ENCODE measurements at regions not wholly inside any gene's neighbourhood (a gene's known extent, or its start where the extent isn't known, plus 50 kb on each side); places are given as distances from the start of the nearest gene placed in this dataset.

DNA sequence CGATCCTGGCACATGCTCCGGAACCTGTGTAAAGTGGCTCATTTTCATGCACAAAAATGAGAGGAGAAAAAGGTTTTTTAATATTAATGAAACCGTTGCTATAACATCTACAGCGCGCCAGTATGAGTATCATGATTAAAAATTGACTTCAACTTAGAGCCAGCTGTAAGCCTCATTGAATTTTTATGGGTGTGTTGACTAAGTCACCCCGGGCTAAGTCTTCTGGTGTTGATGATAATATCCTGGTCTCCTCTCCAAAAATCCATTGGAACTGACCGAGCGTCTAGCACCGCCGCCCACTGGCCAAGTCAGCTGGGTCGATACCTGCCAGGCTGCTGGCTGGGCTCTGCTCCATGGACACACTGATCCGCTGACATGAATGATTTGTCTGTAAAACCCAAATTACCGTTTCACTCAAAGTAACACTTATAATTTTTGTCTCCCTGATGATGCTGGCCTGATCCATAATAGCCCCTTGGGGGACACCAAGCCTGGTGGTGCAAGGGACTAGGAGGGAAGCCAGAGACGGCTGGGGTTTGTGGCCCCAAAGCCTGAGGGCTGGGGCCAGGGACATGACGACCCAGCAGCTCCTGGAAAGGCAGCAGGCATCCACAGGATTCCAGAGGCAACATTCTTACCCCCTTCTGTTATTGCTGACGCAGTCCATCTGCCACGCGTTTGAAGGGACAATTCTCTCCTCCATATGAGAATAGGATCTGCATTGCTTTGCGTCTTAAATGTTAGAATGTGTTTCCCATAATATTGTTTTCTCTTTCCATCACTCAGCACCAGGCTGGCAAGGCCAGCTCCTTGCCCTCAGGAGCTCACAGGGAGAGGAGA lies 131.0 kb upstream of the PPP2R2D start:
- TF ChIP-seq EZH2 (IDR thresholded peaks at IDR 0.05; ENCODE audit: borderline replicate concordance) (no peak), EZH2phosphoT487 (IDR thresholded peaks at IDR 0.05; ENCODE audit: low read depth, severe bottlenecking, unreplicated experiment) (no peak)
- TF ChIP-seq, protein P1, sequence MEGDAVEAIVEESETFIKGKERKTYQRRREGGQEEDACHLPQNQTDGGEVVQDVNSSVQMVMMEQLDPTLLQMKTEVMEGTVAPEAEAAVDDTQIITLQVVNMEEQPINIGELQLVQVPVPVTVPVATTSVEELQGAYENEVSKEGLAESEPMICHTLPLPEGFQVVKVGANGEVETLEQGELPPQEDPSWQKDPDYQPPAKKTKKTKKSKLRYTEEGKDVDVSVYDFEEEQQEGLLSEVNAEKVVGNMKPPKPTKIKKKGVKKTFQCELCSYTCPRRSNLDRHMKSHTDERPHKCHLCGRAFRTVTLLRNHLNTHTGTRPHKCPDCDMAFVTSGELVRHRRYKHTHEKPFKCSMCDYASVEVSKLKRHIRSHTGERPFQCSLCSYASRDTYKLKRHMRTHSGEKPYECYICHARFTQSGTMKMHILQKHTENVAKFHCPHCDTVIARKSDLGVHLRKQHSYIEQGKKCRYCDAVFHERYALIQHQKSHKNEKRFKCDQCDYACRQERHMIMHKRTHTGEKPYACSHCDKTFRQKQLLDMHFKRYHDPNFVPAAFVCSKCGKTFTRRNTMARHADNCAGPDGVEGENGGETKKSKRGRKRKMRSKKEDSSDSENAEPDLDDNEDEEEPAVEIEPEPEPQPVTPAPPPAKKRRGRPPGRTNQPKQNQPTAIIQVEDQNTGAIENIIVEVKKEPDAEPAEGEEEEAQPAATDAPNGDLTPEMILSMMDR (IDR thresholded peaks at IDR 0.05; ENCODE audit: poor library complexity): no peak
- H3K36me3 ChIP-seq (replicated peaks; ENCODE audit: insufficient read depth, low read depth): no peaks in the 10 kb centered on the region
- H3K79me2 ChIP-seq: no peaks in the 10 kb centered on the region
- H3K4me1 ChIP-seq (ENCODE audit: insufficient read depth): peaks cover 4% of the 10 kb centered on the region
- 82% methylated on average over 19 of the region's 19 CpGs for WGBS (ENCODE audit: low lambda C conversion rate, missing lambda C conversion rate)
- no peaks in the 10 kb centered on the region for H4K20me1 ChIP-seq (ENCODE audit: insufficient read depth, poor library complexity, severe bottlenecking)
- H2AFZ ChIP-seq: no peak overlapping the region
- H3K9me3 ChIP-seq (ENCODE audit: low read depth): no peaks in the 10 kb centered on the region
- no peak for DNase-seq (ENCODE audit: low spot score)
- H3K27me3 ChIP-seq: no peaks in the 10 kb centered on the region
- H3K4me3 ChIP-seq: no peak overlapping the region
- H3K9me2 ChIP-seq (replicated peaks; ENCODE audit: insufficient read depth): no peaks in the 10 kb centered on the region
- H3K4me2 ChIP-seq: no peak overlapping the region
- no peak overlapping the region for H3K27ac ChIP-seq

DNA sequence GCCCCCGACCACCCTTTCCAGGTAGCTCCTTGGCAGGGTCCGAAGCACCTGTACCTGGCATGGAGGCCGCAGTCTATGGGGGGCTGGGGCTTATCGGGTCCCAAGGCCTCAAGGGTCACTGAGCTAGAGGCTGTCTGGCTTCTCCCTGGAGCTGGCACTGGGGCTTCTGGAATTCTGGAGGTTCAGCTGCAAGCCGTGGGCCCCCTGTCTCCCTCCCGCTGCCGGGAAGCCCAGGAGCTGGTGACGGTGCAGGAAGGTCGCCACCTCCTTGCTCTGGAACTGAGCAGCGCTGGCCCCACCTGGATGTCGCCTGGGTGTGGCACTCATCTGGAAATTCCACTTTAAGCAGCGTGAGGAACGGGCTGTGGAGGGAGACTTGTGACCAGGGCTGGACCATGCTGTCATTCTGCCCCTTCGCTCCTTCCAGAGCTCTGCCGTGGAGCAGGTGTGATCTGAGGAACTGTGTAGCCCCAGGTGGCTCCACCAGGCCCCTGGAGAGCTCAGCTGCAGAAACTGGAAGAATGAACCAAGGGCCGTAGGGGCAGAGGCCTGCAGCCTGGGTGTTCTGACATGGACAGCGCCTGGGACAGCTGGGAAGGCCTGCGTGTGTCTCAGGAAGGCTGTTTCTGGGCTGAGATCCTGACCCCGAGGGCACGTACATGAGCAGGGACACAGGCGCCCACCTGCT lies 129.7 kb upstream of the PPP2R2D start:
- H3K36me3 ChIP-seq (replicated peaks; ENCODE audit: insufficient read depth, low read depth): no peaks in the 10 kb centered on the region
- TF ChIP-seq EZH2phosphoT487 (IDR thresholded peaks at IDR 0.05; ENCODE audit: low read depth, severe bottlenecking, unreplicated experiment): no peak
- TF ChIP-seq, protein P1 (IDR thresholded peaks at IDR 0.05; ENCODE audit: poor library complexity): no peak
- no peak for TF ChIP-seq EZH2 (IDR thresholded peaks at IDR 0.05; ENCODE audit: borderline replicate concordance)
- WGBS (ENCODE audit: low lambda C conversion rate, missing lambda C conversion rate): 79% methylated on average over 19 of the region's 21 CpGs
- no peak for DNase-seq (ENCODE audit: low spot score)
- H3K9me2 ChIP-seq (replicated peaks; ENCODE audit: insufficient read depth): no peaks in the 10 kb centered on the region
- no peaks in the 10 kb centered on the region for H3K27me3 ChIP-seq
- no peaks in the 10 kb centered on the region for H4K20me1 ChIP-seq (ENCODE audit: insufficient read depth, poor library complexity, severe bottlenecking)
- H3K4me1 ChIP-seq (ENCODE audit: insufficient read depth): peaks cover 4% of the 10 kb centered on the region
- H3K4me2 ChIP-seq: no peak overlapping the region
- no peaks in the 10 kb centered on the region for H3K79me2 ChIP-seq
- no peak overlapping the region for H3K27ac ChIP-seq
- no peaks in the 10 kb centered on the region for H3K9me3 ChIP-seq (ENCODE audit: low read depth)
- no peak overlapping the region for H3K4me3 ChIP-seq
- H2AFZ ChIP-seq: no peak overlapping the region

DNA sequence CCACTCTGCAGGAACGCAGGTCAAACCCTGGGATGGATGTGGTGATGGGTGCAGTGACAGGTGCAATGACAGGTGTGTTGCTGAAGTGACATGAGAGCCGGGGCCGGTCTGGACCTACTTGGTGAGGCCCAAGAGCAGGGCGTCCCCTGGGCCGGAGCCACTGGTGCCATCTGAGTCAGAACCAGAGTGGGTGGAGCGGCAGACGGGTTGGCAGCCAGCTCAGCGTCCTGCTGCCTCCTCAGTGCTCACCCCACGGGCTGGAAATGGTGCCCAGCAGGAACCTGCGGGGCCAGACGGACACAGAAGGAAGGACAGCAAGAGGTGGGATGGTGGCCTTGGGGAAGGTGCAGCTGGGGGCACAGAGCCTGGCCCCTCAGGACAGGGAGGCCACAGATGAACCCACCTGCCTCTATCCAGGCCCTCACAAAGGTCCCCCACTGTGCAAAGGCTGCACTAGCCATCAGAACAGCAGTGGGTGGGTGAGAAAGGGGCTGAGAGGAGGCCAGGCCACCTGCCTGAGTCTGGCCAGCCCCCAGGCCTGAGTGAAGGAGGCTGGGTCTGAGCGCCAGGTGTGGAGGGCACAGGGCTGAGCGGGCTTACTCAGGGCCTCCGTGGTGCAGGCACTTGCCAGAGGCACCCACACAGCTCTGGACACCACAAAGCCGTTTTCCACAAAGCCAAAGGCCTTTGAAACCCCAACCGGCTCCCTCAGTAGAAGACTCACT lies 129.0 kb upstream of the PPP2R2D start:
- TF ChIP-seq, protein P1 (IDR thresholded peaks at IDR 0.05; ENCODE audit: poor library complexity): no peak
- TF ChIP-seq EZH2phosphoT487 (IDR thresholded peaks at IDR 0.05; ENCODE audit: low read depth, severe bottlenecking, unreplicated experiment) (no peak), EZH2 (IDR thresholded peaks at IDR 0.05; ENCODE audit: borderline replicate concordance) (no peak)
- Histone ChIP-seq H3K4me3 (no peak overlapping the region), H4K20me1 (ENCODE audit: insufficient read depth, poor library complexity, severe bottlenecking) (no peaks in the 10 kb centered on the region), H3K27me3 (no peaks in the 10 kb centered on the region), H3K4me2 (no peak overlapping the region), H2AFZ (no peak overlapping the region), H3K4me1 (ENCODE audit: insufficient read depth) (peaks cover 4% of the 10 kb centered on the region), H3K36me3 (replicated peaks; ENCODE audit: insufficient read depth, low read depth) (no peaks in the 10 kb centered on the region), H3K27ac (no peak overlapping the region), H3K79me2 (no peaks in the 10 kb centered on the region), H3K9me2 (replicated peaks; ENCODE audit: insufficient read depth) (no peaks in the 10 kb centered on the region), H3K9me3 (ENCODE audit: low read depth) (no peaks in the 10 kb centered on the region)
- DNase-seq (ENCODE audit: low spot score): no peak
- WGBS (ENCODE audit: low lambda C conversion rate, missing lambda C conversion rate): 94% methylated on average over 16 of the region's 16 CpGs
